ENCODE measurements at regions not wholly inside any gene's neighbourhood (a gene's known extent, or its start where the extent isn't known, plus 50 kb on each side); places are given as distances from the start of the nearest gene placed in this dataset.

GRCh38 chr5:2166306-2166978 is 283.7 kb upstream of the IRX4 start:
- no peak overlapping the region for H2AFZ ChIP-seq (ENCODE audit: low read depth, low read length, poor library complexity, severe bottlenecking)
- no peaks in the 10 kb centered on the region for H3K9me2 ChIP-seq (ENCODE audit: insufficient read depth)
- H3K27ac ChIP-seq (ENCODE audit: low read depth, low read length), result no peak overlapping the region
- H3K79me2 ChIP-seq (ENCODE audit: insufficient read depth, low read length), result no peaks in the 10 kb centered on the region
- H3K27me3 ChIP-seq (ENCODE audit: insufficient read depth, low read length), result peaks cover 46% of the 10 kb centered on the region
- BruUV-seq (replicated peaks), result no TSS peak
- no peaks in the 10 kb centered on the region for H3K4me1 ChIP-seq (ENCODE audit: control insufficient read depth in 1 of 2, insufficient read depth in 2 of 2, low read length in 2 of 2)
- POLR2A ChIA-PET, result no interaction called here
- no peak overlapping the region for H3K9ac ChIP-seq (ENCODE audit: low read length)
- no peak overlapping the region for H3K4me3 ChIP-seq (replicated peaks in 1 of 2; ENCODE audit: low read depth in 1 of 2, low read length in 2 of 2)
- H3K4me2 ChIP-seq (ENCODE audit: low read length), result no peak overlapping the region
- intact Hi-C loops (cut with micrococcal nuclease), result no loop called here
- no peaks in the 10 kb centered on the region for H3K9me3 ChIP-seq (ENCODE audit: control insufficient read depth in 1 of 2, insufficient read depth in 1 of 2, low read depth in 1 of 2, low read length in 2 of 2)
- TF ChIP-seq FOSL1 (IDR thresholded peaks at IDR 0.05; ENCODE audit: low read depth) (no peak), POLR2A (IDR thresholded peaks at IDR 0.05; ENCODE audit: borderline replicate concordance, extremely low read depth, insufficient read depth, insufficient read length) (no peak)
- H4K20me1 ChIP-seq (ENCODE audit: insufficient read depth), result no peaks in the 10 kb centered on the region
- RAD21 ChIA-PET (ENCODE audit: low non-redundant PET in 1 of 2, low total read pairs in 2 of 2, uncharacterized antibody in 2 of 2, unreplicated experiment in 2 of 2), result no interaction called here
- CTCF ChIA-PET, result interaction anchor here (0.9 kb wide), 1 partner anchor 403 kb away, joined by 3 read pairs; no protein-coding TSS in a partner anchor
- no peaks in the 10 kb centered on the region for H3K36me3 ChIP-seq (ENCODE audit: control insufficient read depth in 1 of 2, insufficient read depth in 2 of 2, low read length in 2 of 2)
- no peak for ATAC-seq
- no peak for DNase-seq (ENCODE audit: low read depth, low spot score)

GRCh38 chr5:2165615-2166305 is 283.0 kb upstream of the IRX4 start:
- H2AFZ ChIP-seq (ENCODE audit: low read depth, low read length, poor library complexity, severe bottlenecking), result no peak overlapping the region
- H3K9ac ChIP-seq (ENCODE audit: low read length), result no peak overlapping the region
- POLR2A ChIA-PET, result no interaction called here
- TF ChIP-seq, protein P1, sequence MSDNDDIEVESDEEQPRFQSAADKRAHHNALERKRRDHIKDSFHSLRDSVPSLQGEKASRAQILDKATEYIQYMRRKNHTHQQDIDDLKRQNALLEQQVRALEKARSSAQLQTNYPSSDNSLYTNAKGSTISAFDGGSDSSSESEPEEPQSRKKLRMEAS (IDR thresholded peaks at IDR 0.05), result no peak
- no peak for TF ChIP-seq TCF7L2 (IDR thresholded peaks at IDR 0.05; ENCODE audit: borderline replicate concordance, extremely low read depth, insufficient read depth, insufficient read length)
- TF ChIP-seq EZH2 (IDR thresholded peaks at IDR 0.05), result no peak
- TF ChIP-seq CEBPB (IDR thresholded peaks at IDR 0.05; ENCODE audit: low read depth), result no peak
- no peak for TF ChIP-seq ZNF274 (IDR thresholded peaks at IDR 0.05; ENCODE audit: low read depth, low read length)
- TF ChIP-seq YY1 (IDR thresholded peaks at IDR 0.05; ENCODE audit: extremely low read depth, insufficient replicate concordance, low read depth, low read length), result no peak
- no peak for TF ChIP-seq SIN3A (IDR thresholded peaks at IDR 0.05; ENCODE audit: low read depth)
- TF ChIP-seq POLR2AphosphoS5 (IDR thresholded peaks at IDR 0.05; ENCODE audit: low read depth, low read length), result no peak
- no peak for TF ChIP-seq SRF (IDR thresholded peaks at IDR 0.05; ENCODE audit: low read depth)
- no peak for TF ChIP-seq ZBTB33 (IDR thresholded peaks at IDR 0.05; ENCODE audit: extremely low read depth, insufficient replicate concordance, low read length)
- no peak for TF ChIP-seq SP1 (IDR thresholded peaks at IDR 0.05; ENCODE audit: low read depth)
- no peak for TF ChIP-seq RAD21 (IDR thresholded peaks at IDR 0.05; ENCODE audit: low read depth)
- no peak for TF ChIP-seq FOSL1 (IDR thresholded peaks at IDR 0.05; ENCODE audit: low read depth)
- TF ChIP-seq ELF1 (IDR thresholded peaks at IDR 0.05; ENCODE audit: borderline replicate concordance, low read depth), result no peak
- TF ChIP-seq, protein P2, sequence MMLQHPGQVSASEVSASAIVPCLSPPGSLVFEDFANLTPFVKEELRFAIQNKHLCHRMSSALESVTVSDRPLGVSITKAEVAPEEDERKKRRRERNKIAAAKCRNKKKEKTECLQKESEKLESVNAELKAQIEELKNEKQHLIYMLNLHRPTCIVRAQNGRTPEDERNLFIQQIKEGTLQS (IDR thresholded peaks at IDR 0.05), result no peak
- intact Hi-C loops (cut with micrococcal nuclease), result no loop called here
- no peak overlapping the region for H3K27ac ChIP-seq (ENCODE audit: low read depth, low read length)
- no peaks in the 10 kb centered on the region for H3K9me2 ChIP-seq (ENCODE audit: insufficient read depth)
- ATAC-seq (no peak), DNase-seq (ENCODE audit: low read depth, low spot score) (no peak)
- H4K20me1 ChIP-seq (ENCODE audit: insufficient read depth), result no peaks in the 10 kb centered on the region
- no peak overlapping the region for H3K4me3 ChIP-seq (replicated peaks in 1 of 2; ENCODE audit: low read depth in 1 of 2, low read length in 2 of 2)
- H3K4me2 ChIP-seq (ENCODE audit: low read length), result no peak overlapping the region
- H3K9me3 ChIP-seq (ENCODE audit: control insufficient read depth in 1 of 2, insufficient read depth in 1 of 2, low read depth in 1 of 2, low read length in 2 of 2), result no peaks in the 10 kb centered on the region
- CTCF ChIA-PET, result interaction anchor here (0.9 kb wide), 1 partner anchor 402 kb away, joined by 3 read pairs; no protein-coding TSS in a partner anchor
- no peaks in the 10 kb centered on the region for H3K79me2 ChIP-seq (ENCODE audit: insufficient read depth, low read length)
- peaks cover 40% of the 10 kb centered on the region for H3K27me3 ChIP-seq (ENCODE audit: insufficient read depth, low read length)
- H3K4me1 ChIP-seq (ENCODE audit: control insufficient read depth in 1 of 2, insufficient read depth in 2 of 2, low read length in 2 of 2), result no peaks in the 10 kb centered on the region
- BruUV-seq (replicated peaks), result no TSS peak
- RAD21 ChIA-PET (ENCODE audit: low non-redundant PET in 1 of 2, low total read pairs in 2 of 2, uncharacterized antibody in 2 of 2, unreplicated experiment in 2 of 2), result no interaction called here
- H3K36me3 ChIP-seq (ENCODE audit: control insufficient read depth in 1 of 2, insufficient read depth in 2 of 2, low read length in 2 of 2), result no peaks in the 10 kb centered on the region

Measured in HCT116 (cell line).